Activated CD4-positive, alpha-beta T cell treated with anti-CD3 and anti-CD28 coated beads, Interleukin-2, Interleukin-6, amounts not matched to agents 100 ng/mL and 50 ng/mL, durations not matched to agents 16 hours and 8 hours (primary cell): ENCODE measurements at regions not wholly inside any gene's neighbourhood (a gene's known extent, or its start where the extent isn't known, plus 50 kb on each side); places are given as distances from the start of the nearest gene placed in this dataset.
"Not testable (repeated sequence)": the region's sequence is repeated elsewhere in the genome, so short reads cannot be mapped to it uniquely, and the experiment has no call there.

ENCODE experiments used
- DNase-seq: peaks from one replicate; pipeline ENCODE4 v3.0.0-alpha.2; 2020

DNA sequence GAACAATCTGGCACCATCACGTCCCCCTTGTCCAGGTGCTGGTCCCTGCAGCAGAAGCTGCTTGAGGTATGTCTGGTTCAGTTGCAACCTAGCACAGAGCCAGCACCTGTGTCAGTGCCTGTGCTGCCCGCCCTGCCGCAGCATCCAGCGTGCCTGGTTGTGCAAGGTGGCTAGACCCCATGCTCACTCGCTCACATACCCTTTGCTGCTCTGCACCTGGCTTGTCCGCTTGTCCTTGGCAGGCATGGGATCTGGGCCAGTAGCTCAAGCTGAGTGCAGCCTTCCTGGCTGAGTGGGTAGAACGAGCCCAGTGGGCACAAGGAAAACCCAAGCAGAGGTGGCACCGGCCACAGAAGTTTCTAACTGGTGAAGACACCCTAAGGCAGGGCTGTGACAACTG, 314.6 kb upstream of the KYNU start:
- DNase-seq: no peak

- no peak for DNase-seq
Observed at GRCh38 chr2:142561656-142562055, 315.8 kb upstream of the KYNU start.

- DNase-seq: no peak
Observed at GRCh38 chr2:142557391-142557790, 320.1 kb upstream of the KYNU start.

DNA sequence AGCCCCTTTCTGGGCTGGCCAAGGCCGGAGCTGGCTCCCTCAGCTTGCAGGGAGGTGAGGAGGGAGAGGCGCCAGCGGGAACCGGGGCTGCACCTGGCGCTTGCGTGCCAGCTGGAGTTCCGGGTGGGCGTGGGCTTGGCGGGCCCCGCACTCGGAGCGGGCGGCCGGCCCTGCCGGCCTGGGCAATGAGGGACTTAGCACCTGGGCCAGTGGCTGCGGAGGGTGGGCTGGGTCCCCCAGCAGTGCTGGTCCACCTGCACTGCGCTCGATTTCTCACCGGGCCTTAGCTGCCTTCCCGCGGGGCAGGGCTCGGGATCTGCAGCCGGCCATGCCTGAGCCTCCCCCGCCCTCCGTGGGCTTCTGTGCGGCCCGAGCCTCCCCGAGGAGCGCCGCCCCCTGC, 331.5 kb upstream of the KYNU start:
- not testable (repeated sequence) for DNase-seq

GRCh38 chr2:142545036-142545435, 332.4 kb upstream of the KYNU start:
- no peak for DNase-seq

GRCh38 chr2:142544173-142544572, 333.3 kb upstream of the KYNU start:
- no peak for DNase-seq

GRCh38 chr2:142542431-142542910, 335.0 kb upstream of the KYNU start:
- DNase-seq: no peak

DNA sequence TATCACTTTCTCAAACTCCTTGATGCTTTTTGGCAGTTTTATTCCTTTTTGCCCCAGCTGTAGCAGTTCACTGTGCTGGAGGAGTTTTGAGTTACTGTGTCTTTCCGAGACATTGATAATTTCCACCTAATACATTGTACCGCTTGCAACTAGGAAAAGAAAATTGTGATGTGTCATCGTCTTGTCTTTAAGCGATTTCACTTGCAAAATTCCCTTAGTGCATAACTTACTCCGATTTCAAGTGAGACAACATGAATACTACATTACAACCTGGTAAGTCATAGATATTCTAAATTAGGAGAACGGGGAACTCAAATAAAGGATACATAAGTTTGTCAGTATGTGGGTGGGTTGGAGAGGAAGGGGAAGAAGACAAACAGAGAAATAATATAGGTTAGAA, 340.5 kb upstream of the KYNU start:
- DNase-seq: no peak

DNA sequence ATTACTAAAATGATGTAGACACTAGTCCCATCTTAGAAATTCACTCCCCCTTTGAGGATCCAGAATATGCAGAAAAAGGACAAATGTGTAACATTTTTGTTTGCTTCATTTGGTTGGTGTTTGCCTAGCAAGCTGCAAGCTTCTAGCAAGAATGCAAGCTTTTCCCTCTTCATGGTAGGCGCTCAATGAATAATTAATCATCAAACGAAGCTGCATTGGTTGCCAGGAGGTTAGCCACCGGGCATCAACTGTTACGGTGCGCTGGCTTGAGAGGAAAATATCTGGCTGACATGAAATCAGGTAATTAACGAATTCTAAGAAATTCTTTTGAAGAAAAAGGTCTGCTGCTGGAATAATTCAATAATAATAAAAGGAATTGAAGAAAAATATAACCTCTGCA, 341.0 kb upstream of the KYNU start:
- no peak for DNase-seq

GRCh38 chr2:142535311-142535710, 342.2 kb upstream of the KYNU start:
- no peak for DNase-seq

- no peak for DNase-seq
Observed at GRCh38 chr2:142533177-142533576, 344.3 kb upstream of the KYNU start.

- no peak for DNase-seq
Observed at GRCh38 chr2:142531377-142531776, 346.1 kb upstream of the KYNU start.

- no peak for DNase-seq
Observed at GRCh38 chr2:142525720-142526119, 351.7 kb upstream of the KYNU start.

GRCh38 chr2:142521492-142521891, 356.0 kb upstream of the KYNU start:
- no peak for DNase-seq

DNA sequence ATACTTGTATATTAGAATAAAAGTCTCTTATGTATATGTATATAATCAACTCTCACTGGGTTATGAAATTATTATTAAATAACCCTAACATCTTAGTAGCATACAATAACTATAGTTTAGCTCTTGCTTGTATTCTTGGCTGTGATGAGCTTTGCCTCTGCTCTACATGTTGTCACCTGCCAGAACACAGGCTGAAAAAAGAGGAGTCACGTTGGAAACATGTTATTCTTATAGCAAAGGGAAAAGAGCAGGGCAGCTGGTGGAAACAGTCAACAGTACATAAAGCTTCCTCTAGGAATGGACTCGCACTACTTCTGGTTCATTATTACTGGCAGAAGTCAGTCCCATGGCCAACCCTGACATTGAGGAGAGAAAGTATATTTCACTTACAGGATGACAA, 362.0 kb upstream of the KYNU start:
- no peak for DNase-seq

- no peak for DNase-seq
Observed at GRCh38 chr2:142509401-142509800, 368.1 kb upstream of the KYNU start.

DNA sequence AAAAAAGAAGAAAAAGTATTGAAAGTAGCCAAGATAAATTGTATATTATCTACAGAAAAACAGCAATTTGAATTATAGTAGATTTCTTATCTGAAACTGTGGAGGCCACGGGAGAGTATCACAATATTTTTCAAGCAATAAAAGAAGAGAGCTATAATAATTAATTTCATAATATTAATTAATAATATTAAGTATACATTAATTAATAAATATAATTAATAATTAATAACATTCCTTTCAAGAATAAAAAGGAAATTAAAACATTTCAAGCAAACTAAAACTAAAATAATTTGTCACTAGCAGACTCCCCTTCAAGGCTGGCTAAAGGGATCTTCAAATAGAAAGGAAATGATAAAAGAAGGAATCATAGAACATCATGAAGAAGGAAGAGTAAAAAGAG, 372.7 kb upstream of the KYNU start:
- DNase-seq: no peak

DNA sequence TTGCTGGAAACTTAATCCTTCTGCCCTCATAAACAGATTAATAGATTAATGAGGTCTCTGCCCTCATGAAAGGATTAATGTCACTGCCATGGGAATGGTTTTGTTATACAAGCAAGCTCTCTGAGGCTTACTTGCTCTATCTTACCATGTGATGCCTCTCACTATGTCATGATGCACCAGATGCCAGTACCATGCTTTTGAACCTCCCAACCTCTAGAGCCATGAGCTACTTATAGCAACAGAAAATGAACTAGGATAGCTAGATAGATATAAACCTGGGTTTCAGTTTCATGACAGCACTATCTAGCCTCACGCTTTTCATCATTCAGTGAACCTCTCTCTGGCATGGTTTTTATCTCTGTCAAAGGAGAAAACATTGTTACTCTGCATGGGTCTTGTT, 371.6 kb upstream of the LRP1B start:
- no peak for DNase-seq

DNA sequence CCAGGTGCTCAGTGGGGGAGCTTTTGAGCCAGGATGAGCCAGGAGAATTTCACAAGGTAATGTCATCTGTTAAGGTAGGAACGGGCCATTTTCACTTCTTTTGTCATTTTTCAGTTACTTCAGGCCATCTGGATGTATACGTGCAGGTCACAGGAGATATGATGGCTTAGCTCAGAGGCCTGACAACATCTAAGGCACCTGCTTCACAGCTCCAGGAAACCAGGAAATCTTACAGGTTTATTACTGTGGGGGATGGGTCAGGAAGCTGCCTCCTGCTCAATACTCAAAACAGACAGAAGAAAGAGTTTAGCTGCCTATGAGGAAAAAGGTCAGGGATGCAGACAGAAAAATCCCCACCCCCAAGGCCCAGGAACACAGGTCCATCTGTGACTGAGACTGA, 364.3 kb upstream of the LRP1B start:
- no peak for DNase-seq

- not testable (repeated sequence) for DNase-seq
Observed at GRCh38 chr2:142489631-142490030, 358.8 kb upstream of the LRP1B start.

DNA sequence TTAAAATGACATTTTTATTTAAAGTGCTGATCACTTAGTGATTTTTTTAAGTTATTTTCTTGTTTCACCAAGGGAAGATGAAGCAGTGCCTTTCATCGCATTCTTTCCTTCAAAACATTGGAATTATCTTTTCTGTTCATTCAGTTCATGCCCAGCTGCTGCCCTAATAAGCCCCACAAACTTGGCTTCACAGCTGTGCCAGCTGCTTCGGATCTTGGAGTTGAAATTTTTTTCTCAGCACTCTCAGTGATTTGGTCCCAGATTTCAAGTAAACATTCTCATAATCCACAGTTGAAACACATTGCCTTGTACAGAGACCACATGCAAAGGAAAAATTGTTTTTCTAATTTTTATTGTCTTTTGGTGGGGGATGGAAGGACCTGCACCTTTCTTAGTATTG, 353.3 kb upstream of the LRP1B start:
- no peak for DNase-seq

DNA sequence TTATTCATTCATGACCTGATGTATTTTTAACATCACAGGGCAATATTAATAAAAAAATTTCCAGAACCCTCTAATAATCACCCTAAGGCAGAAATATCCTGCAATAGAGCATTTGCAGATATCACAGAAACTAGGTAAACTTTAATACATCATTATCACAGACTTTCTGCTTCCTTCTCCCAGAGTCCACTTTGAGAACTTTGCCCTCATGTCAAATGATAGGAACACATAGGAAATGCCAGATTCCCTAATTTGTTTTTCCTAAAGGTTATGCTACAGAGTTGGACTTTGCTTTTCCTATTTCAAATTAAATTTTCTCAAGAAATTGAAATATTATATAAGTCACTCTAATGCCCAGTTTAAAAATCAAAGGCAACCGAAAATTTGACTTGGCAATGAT, 352.8 kb upstream of the LRP1B start:
- DNase-seq: no peak

GRCh38 chr2:142478206-142478605, 347.4 kb upstream of the LRP1B start:
- DNase-seq: no peak

DNA sequence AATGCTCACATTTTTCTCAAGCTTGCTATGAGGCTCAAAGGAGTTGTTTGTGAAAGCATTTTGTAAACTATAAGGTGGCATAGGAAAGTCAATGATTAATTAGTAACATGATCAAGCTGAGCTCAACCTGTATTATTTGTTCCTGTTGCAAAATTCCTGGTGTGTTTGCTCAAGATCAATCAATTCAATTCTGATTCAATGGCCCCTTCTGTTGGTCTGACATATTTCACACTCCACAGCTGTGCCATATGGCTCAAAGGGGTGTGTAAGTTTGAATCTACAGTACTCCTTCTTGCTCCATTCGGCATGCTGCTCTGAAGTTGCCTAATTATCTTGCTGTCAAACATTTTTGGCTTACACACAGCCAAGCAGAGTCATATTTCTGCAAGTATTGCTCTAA, 341.6 kb upstream of the LRP1B start:
- no peak for DNase-seq

- DNase-seq: no peak
Observed at GRCh38 chr2:142467321-142467720, 336.5 kb upstream of the LRP1B start.

GRCh38 chr2:142463047-142463446, 332.2 kb upstream of the LRP1B start:
- no peak for DNase-seq
